ENCODE measurements at regions not wholly inside any gene's neighbourhood (a gene's known extent, or its start where the extent isn't known, plus 50 kb on each side); places are given as distances from the start of the nearest gene placed in this dataset.
"Not testable (repeated sequence)": the region's sequence is repeated elsewhere in the genome, so short reads cannot be mapped to it uniquely, and the experiment has no call there.

DNA sequence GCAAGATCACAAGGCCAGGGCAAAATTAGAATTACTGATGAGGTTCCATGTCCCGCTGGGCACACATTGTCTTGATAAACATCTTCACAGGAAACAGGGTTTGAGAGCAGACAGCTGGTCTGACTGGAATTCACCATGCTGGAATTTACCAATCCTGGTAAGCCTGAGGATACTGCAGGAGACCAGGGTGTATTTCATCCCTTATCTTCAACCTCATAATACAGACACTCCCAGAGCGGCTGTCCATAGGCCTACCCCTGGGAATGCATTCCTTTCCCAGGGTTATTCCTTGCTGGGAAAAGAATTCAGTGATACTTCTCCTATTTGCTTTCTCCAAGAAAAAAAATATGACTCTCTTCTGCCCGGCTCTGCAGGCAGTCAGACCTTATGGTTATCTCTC is 875.1 kb upstream of the ACVR2A start:
- TF ChIP-seq EZH2 (IDR thresholded peaks at IDR 0.05; ENCODE audit: insufficient read depth, low read length), result not testable (repeated sequence)
- TF ChIP-seq, protein P1, sequence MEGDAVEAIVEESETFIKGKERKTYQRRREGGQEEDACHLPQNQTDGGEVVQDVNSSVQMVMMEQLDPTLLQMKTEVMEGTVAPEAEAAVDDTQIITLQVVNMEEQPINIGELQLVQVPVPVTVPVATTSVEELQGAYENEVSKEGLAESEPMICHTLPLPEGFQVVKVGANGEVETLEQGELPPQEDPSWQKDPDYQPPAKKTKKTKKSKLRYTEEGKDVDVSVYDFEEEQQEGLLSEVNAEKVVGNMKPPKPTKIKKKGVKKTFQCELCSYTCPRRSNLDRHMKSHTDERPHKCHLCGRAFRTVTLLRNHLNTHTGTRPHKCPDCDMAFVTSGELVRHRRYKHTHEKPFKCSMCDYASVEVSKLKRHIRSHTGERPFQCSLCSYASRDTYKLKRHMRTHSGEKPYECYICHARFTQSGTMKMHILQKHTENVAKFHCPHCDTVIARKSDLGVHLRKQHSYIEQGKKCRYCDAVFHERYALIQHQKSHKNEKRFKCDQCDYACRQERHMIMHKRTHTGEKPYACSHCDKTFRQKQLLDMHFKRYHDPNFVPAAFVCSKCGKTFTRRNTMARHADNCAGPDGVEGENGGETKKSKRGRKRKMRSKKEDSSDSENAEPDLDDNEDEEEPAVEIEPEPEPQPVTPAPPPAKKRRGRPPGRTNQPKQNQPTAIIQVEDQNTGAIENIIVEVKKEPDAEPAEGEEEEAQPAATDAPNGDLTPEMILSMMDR (IDR thresholded peaks at IDR 0.05; ENCODE audit: insufficient read depth, low read depth, low read length), result not testable (repeated sequence)

Measured in astrocyte (in vitro differentiated cells and primary cell).